ENCODE measurements at regions not wholly inside any gene's neighbourhood (a gene's known extent, or its start where the extent isn't known, plus 50 kb on each side); places are given as distances from the start of the nearest gene placed in this dataset.

DNA sequence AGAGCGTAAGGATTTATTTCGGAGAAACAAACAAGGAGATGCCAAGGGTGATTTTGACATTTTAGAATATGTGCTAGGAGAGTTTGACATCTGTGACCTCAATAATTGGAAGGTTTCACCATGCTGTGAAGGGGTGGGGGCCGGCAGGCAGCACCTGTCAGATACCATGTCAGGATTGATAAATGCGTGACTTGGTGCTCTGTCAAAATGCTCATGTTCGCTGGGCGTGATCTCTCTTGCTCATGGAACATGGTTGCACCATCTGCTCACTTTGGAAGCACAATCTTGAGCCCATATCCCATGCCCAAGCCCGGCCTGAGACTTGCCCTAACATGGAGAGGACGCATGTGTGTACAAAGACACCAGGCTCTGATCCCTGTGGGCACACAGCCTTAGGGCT is 347.6 kb downstream of the RNF144A start:
- TF ChIP-seq CTCF (IDR thresholded peaks at IDR 0.05) (no peak), CHD4 (IDR thresholded peaks at IDR 0.05; ENCODE audit: borderline replicate concordance) (no peak), ZFP36 (IDR thresholded peaks at IDR 0.05; ENCODE audit: borderline replicate concordance, partially characterized antibody) (no peak), EP300 (IDR thresholded peaks at IDR 0.05) (no peak), RFX5 (IDR thresholded peaks at IDR 0.05) (no peak), POLR2A (IDR thresholded peaks at IDR 0.05; ENCODE audit: low read length) (no peak), CEBPB (IDR thresholded peaks at IDR 0.05) (no peak), RNF2 (IDR thresholded peaks at IDR 0.05; ENCODE audit: borderline replicate concordance, low read depth) (no peak), NPAS2 (CRISPR knock-in tag; IDR thresholded peaks at IDR 0.05; ENCODE audit: borderline replicate concordance) (no peak), JUN (IDR thresholded peaks at IDR 0.05) (no peak)
